Mesenteric fat pad (tissue), 1 donor: ENCODE measurements at regions not wholly inside any gene's neighbourhood (a gene's known extent, or its start where the extent isn't known, plus 50 kb on each side); places are given as distances from the start of the nearest gene placed in this dataset.

ENCODE experiments used
- DNase-seq: peaks from one replicate; pipeline ENCODE4 v3.0.0-alpha.2; 2020; ENCODE audit warnings: low spot score
- donor health status: DM: yes; HTN: yes; CAD: no.

- DNase-seq: no peak
These were observed 584.6 kb upstream of the KLHL29 start for GRCh38 chr2:22800412-22800811.

- DNase-seq: no peak
These were observed 583.9 kb upstream of the KLHL29 start for GRCh38 chr2:22801071-22801470.

GRCh38 chr2:22801970-22802369 is 583.0 kb upstream of the KLHL29 start:
- no peak for DNase-seq

DNA sequence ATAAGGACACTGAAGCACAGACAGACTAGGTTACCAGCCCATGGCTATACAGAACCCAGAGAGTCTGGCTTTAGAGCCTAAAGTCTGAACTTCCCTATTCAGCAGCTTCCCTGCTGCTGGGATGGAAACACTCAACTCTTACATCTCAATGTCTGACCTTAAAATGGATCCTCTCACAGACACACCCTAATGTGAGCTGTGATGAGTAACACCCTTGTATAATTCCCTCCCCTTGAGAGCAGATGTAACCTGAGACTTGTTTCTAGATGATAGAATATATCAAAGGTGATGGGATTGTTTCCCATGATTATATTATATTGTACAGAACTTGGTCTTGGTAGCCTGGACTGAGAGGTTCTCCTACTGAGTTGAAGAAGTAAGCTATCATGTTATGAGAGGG is 577.1 kb upstream of the KLHL29 start:
- no peak for DNase-seq

DNA sequence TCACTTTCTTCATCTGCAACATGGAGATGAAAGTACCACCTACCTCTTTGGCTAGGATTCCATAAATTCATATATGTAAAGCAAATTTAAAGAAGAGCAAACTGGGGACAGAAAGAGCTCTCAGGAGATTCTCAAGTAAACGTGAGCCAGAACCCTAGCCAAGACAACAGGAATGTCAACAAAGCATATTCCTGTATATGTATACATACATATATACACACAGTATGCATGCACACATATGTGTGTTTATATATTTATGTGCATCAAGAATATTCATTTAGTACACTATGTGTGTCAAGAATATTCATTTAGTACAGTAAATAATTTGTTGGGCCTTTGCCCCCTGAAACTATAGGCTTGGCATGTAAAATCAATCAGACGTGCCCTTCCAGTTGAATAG is 574.4 kb upstream of the KLHL29 start:
- DNase-seq: no peak

- DNase-seq: no peak
These were observed 572.8 kb upstream of the KLHL29 start for GRCh38 chr2:22812065-22812680.

DNA sequence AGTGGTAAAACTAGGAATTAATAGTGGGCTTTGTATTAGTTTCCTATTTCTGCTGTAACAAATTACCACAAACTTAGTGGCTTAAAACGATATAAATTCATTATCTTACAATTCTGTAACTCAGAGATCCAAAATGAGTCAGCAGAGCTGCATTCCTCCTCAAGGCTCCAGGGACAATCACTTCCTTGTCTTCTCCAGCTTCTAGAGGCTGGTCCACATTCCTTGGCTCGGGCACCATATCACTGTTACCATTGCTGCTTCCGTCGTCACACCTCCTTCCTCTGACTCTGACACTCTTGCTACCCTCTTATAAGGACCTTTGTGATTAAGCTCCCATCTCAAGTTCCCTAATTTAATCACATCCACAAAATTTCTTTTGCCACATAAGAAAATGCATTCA is 567.8 kb upstream of the KLHL29 start:
- DNase-seq: no peak

- DNase-seq: no peak
These were observed 563.5 kb upstream of the KLHL29 start for GRCh38 chr2:22821458-22821857.

DNA sequence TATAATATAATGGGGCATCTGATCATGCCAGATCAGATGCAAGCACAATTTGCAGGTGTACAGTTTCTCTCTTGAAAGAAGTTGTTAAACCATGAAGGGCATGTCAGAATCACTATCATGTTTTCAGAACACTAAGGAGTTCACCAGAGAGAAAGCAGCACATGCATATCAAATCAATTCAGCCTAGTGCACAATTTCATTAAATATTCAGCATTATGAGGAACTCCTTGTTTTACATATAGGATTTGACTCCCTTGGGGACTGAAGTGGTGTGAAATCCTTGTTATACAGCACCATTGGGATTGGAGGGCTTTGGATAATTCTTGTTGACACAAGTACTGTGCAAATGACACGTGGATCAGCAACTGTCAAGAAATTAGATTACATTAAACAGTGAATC is 562.1 kb upstream of the KLHL29 start:
- no peak for DNase-seq

DNA sequence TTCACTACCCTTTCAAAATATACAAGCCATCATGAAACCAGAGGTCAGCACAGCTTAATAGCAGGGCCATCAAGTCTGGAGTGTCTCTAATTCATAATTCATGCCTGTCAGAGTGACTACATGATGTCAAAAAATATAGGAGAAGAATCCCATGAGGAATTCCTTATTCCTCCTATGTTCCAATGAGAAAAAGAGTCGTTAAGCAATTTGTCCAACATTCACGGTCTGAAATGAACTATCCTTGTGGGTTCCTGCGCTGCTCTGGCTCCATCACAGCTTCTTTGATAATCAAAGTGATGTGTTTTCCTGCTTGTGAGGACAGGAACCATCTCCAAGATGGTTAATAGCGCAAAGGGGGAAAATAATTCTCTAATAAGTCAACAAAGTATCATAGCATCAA is 560.4 kb upstream of the KLHL29 start:
- DNase-seq: no peak

- DNase-seq: no peak
These were observed 558.3 kb upstream of the KLHL29 start for GRCh38 chr2:22826703-22827102.

GRCh38 chr2:22829791-22830190 is 555.2 kb upstream of the KLHL29 start:
- DNase-seq: no peak

GRCh38 chr2:22832196-22832595 is 552.8 kb upstream of the KLHL29 start:
- no peak for DNase-seq

DNA sequence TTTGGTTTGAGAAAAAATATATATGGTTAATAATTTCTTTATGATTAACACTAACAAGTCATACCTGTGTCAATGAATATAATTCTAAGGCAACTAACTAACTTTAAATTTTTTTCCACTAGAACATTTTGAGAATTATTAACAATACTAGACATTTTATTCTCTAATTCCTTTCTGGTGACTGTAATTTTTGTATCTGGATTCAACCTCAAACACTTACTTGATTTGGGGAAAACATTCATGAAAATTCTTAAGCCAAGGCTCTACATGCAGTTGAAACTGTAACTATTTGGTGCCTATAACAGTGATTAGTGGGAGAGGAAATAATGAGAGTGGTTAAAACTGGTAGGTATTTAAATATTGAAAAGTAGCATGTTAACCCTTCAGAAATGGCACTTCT is 546.5 kb upstream of the KLHL29 start:
- DNase-seq: no peak

DNA sequence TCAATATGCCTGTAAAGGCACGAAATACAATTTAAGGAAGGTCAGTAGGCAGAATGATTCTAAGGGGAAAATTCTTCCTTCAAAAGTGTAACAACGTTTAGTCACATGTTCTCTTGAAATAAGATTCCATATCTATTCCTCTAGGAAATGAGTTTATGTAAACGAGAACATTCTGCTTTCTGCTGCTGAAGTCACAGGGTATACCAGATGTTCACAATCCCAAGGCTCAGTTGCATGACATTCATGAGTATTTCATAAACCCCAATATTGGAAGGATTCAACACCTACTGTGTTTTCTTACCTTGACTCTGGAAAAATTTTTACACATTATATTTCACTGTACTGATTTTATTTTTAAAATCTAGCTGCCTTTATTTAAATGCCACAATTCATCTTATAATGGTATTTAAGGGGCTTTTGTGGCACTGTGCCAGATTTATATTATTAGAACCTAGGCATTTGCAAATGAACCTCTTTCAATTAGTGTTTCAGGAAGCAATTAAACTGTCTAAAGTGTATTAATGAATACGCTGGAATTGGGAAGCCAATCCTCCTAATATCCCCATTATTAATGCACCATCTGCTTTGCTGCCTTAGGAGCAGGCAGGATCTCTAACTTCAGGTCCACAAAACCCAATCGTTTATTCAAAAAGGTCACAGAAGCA is 542.6 kb upstream of the KLHL29 start:
- DNase-seq: no peak

- no peak for DNase-seq
These were observed 541.0 kb upstream of the KLHL29 start for GRCh38 chr2:22843919-22844537.

DNA sequence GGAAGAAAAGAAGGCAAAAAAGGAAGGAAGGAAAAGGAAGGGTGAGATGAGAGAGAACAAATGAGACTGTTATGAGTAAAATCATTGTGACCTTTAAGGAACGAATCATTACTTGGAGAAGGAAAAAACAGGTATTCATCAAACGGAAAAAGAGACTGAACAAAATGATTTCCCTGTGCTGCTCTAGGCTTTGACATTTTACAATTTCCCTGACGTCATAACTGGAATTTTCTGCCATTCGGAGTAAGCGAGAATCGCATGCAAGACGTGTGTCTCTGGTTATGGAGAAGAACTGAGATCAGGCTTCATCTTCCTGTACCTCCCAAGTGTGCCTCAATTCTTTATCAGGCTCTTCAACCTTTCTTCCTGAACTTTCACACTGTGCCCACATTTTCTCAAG is 534.7 kb upstream of the KLHL29 start:
- DNase-seq: no peak

- DNase-seq: no peak
These were observed 530.4 kb upstream of the KLHL29 start for GRCh38 chr2:22854588-22854987.

DNA sequence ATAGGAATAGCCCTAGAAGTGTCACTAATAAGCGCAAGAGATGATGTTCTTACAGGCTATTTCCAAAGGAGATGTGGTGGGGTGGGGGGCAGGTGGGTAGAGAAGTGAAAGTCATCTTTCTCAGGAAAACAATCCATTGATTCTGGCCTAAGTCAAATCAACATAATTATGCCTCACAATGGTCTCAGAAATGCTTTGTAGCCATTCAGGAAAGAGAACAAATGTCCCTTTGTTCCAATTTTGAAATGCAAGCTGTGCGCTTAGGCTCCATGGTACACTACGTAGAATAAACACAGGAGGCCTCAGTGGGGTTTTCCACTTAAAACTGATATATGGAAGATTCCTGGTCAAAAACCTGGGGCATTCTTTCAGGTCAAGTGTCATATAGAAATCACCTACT is 529.9 kb upstream of the KLHL29 start:
- DNase-seq: no peak

GRCh38 chr2:22855761-22856184 is 529.2 kb upstream of the KLHL29 start:
- no peak for DNase-seq

DNA sequence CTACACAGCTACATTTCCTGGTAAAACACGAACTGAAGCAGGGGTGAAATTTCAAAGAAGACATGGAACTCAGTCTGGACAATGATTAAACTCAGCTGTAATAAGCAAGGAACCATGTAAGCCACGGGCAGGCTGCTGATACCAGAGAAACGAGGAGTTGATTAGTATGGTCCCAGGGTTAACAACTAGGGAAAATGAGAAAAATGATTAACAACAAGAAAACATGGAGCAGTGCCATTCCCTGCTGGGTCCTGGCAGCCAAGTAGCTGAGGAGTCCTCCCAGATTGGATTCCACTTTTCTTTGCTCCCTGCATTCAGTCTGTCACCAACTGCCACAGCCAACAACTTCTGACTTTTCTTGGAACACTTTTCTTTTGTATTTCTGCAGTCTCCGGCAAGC is 517.0 kb upstream of the KLHL29 start:
- no peak for DNase-seq

DNA sequence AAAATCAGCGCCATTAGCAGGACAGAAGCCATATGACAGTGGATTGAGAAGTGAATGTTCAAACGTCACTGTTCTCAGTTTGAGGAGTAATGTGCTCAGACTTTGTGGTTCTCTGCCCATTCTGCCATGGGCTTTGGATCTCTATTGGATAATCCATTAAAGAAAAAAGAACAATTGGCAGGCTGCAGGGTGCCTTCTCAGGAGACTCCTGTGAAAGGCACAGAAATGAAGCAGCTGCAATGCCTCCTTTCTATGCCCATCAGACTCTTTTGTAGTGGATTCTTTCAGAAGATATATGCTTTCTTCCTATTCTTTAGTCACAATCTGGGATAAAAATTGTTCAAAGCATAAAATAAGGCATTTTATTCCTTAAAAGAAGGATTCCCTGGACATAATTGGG is 506.9 kb upstream of the KLHL29 start:
- no peak for DNase-seq
